ENCODE measurements at regions not wholly inside any gene's neighbourhood (a gene's known extent, or its start where the extent isn't known, plus 50 kb on each side); places are given as distances from the start of the nearest gene placed in this dataset.

DNA sequence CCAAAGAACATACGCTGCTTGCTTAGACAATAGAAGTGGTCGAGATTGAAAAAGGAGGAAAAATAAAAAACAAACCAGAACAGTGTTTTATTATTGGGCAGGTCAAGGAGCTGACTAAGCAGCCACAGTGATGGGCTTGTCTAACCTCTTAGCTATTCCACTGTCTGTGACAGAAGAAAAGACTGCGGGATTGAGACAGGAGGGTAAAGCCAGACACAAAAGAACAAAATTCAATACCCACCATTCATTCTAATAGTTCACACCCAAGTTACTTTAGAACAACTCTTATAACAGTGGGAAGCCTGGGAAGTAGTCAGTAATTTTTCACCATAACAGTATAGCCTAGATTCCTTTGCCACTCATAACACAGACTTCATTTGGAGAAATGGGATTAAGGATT, 435.4 kb downstream of the MFSD1 start:
- H3K27ac ChIP-seq, result no peak overlapping the region
- TF ChIP-seq POLR2A (IDR thresholded peaks at IDR 0.05), result no peak
- TF ChIP-seq, protein P1, sequence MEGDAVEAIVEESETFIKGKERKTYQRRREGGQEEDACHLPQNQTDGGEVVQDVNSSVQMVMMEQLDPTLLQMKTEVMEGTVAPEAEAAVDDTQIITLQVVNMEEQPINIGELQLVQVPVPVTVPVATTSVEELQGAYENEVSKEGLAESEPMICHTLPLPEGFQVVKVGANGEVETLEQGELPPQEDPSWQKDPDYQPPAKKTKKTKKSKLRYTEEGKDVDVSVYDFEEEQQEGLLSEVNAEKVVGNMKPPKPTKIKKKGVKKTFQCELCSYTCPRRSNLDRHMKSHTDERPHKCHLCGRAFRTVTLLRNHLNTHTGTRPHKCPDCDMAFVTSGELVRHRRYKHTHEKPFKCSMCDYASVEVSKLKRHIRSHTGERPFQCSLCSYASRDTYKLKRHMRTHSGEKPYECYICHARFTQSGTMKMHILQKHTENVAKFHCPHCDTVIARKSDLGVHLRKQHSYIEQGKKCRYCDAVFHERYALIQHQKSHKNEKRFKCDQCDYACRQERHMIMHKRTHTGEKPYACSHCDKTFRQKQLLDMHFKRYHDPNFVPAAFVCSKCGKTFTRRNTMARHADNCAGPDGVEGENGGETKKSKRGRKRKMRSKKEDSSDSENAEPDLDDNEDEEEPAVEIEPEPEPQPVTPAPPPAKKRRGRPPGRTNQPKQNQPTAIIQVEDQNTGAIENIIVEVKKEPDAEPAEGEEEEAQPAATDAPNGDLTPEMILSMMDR (IDR thresholded peaks at IDR 0.05), result no peak
- no peaks in the 10 kb centered on the region for H3K27me3 ChIP-seq
- WGBS (ENCODE audit: insufficient coverage, low coverage, low lambda C conversion rate, missing lambda C conversion rate), result 67% methylated on average over 2 of the region's 3 CpGs
- H3K9me3 ChIP-seq, result no peaks in the 10 kb centered on the region
- no peaks in the 10 kb centered on the region for H3K36me3 ChIP-seq
- H3K4me1 ChIP-seq, result no peaks in the 10 kb centered on the region
- H3K4me3 ChIP-seq, result no peak overlapping the region
- DNase-seq (no peak), ATAC-seq (no peak)
- intact Hi-C loops (cut with DNase I), result no loop called here

DNA sequence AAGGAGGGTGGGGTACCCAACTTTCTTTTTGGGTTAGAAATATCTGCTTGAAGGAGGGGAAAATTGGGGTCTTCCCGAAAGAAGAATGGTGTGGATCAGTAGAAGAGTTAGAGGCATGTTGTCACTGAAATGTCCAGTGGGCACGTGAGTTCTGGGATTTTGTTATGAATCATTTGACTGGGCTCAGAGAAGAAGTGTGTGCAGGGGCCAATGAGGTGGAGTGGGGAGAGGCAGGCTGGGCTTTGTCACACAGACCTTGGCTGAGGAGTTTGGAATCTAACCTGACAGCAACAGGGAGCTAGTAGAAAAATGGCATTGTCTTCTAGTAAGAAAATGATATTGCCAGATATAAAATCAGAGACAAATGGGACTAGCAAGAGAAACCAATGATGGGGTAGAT, 436.8 kb downstream of the MFSD1 start:
- Histone ChIP-seq H3K27me3 (no peaks in the 10 kb centered on the region), H3K4me1 (no peaks in the 10 kb centered on the region), H3K27ac (no peak overlapping the region), H3K36me3 (no peaks in the 10 kb centered on the region), H3K4me3 (no peak overlapping the region), H3K9me3 (no peaks in the 10 kb centered on the region)
- TF ChIP-seq, protein P1 (IDR thresholded peaks at IDR 0.05), result no peak
- no peak for TF ChIP-seq POLR2A (IDR thresholded peaks at IDR 0.05)
- no peak for ATAC-seq
- DNase-seq, result no peak
- intact Hi-C loops (cut with DNase I), result no loop called here
- WGBS (ENCODE audit: insufficient coverage, low coverage, low lambda C conversion rate, missing lambda C conversion rate), result 79% methylated on average over 2 of the region's 2 CpGs

DNA sequence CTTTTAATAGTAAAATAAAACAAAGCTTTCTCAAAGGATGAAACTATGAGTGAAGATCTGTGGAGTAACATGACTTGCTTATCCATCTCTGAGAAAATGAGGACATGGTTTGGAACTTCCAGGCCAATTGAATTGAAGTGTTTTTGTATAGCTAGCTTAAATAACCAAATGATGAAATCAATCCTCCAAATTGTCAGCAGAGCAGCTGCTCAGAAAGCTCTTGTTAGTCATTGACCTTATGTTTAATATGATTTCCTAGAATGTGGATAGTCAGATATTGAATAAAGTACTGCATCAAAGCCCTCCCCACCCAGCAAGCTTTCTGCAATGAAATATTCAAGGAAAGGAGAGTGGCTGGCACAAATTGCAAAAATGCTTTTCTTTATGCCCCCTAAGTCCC, 437.2 kb downstream of the MFSD1 start:
- no peaks in the 10 kb centered on the region for H3K27me3 ChIP-seq

DNA sequence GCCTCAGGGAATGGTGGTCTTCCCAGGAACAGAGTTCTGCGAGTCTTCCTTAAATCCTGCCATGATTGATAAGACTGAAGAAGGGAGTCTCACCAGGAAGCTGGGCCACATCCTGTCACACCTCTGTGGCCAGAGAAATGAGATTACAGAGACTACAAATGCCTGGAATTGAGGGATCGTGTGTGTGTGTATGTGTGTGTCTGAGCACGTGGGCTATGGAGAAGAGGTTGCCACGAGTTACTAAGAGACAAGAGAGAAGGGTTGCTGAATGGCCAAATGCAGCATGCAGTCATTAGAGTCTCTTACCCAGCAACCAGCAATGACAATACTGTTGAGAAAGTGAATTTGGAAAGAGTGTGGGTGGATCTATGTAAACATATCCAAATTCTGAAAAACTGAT, 443.1 kb downstream of the MFSD1 start:
- Histone ChIP-seq H3K36me3 (no peaks in the 10 kb centered on the region), H3K27me3 (no peaks in the 10 kb centered on the region), H3K27ac (no peak overlapping the region), H3K4me3 (no peak overlapping the region), H3K9me3 (no peaks in the 10 kb centered on the region), H3K4me1 (no peaks in the 10 kb centered on the region)
- intact Hi-C loops (cut with DNase I), result no loop called here
- no peak for ATAC-seq
- TF ChIP-seq, protein P1 (IDR thresholded peaks at IDR 0.05), result no peak
- TF ChIP-seq POLR2A (IDR thresholded peaks at IDR 0.05), result no peak
- DNase-seq, result no peak
- 81% methylated on average over 4 of the region's 4 CpGs for WGBS (ENCODE audit: insufficient coverage, low coverage, low lambda C conversion rate, missing lambda C conversion rate)

More for the DNA sequence above, 437.2 kb downstream of the MFSD1 start:
- ATAC-seq (no peak), DNase-seq (no peak)
- no peak for TF ChIP-seq POLR2A (IDR thresholded peaks at IDR 0.05)
- TF ChIP-seq, protein P1 (IDR thresholded peaks at IDR 0.05), result no peak
- Histone ChIP-seq H3K9me3 (no peaks in the 10 kb centered on the region), H3K4me1 (no peaks in the 10 kb centered on the region), H3K36me3 (no peaks in the 10 kb centered on the region), H3K27ac (no peak overlapping the region), H3K4me3 (no peak overlapping the region)
- intact Hi-C loops (cut with DNase I), result no loop called here

DNA sequence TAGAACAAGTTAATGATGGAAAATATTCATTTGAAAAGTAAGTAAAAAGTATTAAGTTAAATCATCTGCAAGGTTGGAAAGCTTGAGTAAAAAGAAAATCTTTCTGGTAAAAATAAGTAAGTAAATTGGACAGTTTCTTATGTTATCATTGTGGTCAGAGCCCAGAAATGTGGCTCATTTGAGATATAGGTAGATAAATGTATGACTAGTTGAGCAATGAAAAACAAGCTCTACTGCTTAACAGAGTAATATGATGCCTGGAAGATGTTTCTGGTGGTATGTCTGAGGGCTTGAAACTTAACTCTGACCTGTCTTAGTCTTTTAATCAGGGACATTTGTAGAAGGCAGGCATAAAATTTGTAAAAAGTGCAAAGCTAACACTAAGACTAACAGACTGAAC, 444.0 kb downstream of the MFSD1 start:
- H3K4me3 ChIP-seq, result no peak overlapping the region
- no peaks in the 10 kb centered on the region for H3K9me3 ChIP-seq
- no peaks in the 10 kb centered on the region for H3K4me1 ChIP-seq
- ATAC-seq (no peak), DNase-seq (no peak)
- TF ChIP-seq, protein P1 (IDR thresholded peaks at IDR 0.05), result no peak
- no peak for TF ChIP-seq POLR2A (IDR thresholded peaks at IDR 0.05)
- H3K36me3 ChIP-seq, result no peaks in the 10 kb centered on the region
- H3K27me3 ChIP-seq, result no peaks in the 10 kb centered on the region
- no peak overlapping the region for H3K27ac ChIP-seq
- intact Hi-C loops (cut with DNase I), result no loop called here
